Right cardiac atrium (tissue), 5 donors: ENCODE measurements at regions not wholly inside any gene's neighbourhood (a gene's known extent, or its start where the extent isn't known, plus 50 kb on each side); places are given as distances from the start of the nearest gene placed in this dataset.
"Not testable (repeated sequence)": the region's sequence is repeated elsewhere in the genome, so short reads cannot be mapped to it uniquely, and the experiment has no call there.

ENCODE experiments used
- ATAC-seq, 2 donors: fragments of 200-7000 bp; cut with Tn5 transposase; one replicate each; pipeline versions ENCODE4 v1.8.0 to v1.9.1; 2020; ENCODE audit warnings: moderate library complexity in 2 of 2, mild to moderate bottlenecking in 1 of 2
- DNase-seq, 3 donors: peaks; one replicate each; pipeline ENCODE4 v3.0.0-alpha.2; 2020
- H3K27ac ChIP-seq: one replicate; pipeline ENCODE4 v1.5.1; 2013; ENCODE audit warnings: mild to moderate bottlenecking, low read length, control low read depth, moderate library complexity
- H3K27me3 ChIP-seq: one replicate; pipeline ENCODE4 v1.6.1; 2013; ENCODE audit not compliant: control insufficient read depth, insufficient read depth
- H3K4me1 ChIP-seq: one replicate; pipeline ENCODE4 v1.6.1; 2013; ENCODE audit warnings: low read length; ENCODE audit not compliant: control insufficient read depth, insufficient read depth
- H3K4me3 ChIP-seq: one replicate; pipeline ENCODE4 v1.5.1; 2013; ENCODE audit warnings: low read length, control low read depth
- H3K9me3 ChIP-seq: one replicate; pipeline ENCODE4 v1.6.1; 2013; ENCODE audit warnings: low read length; ENCODE audit not compliant: control insufficient read depth
- WGBS: extraction: QIAGEN DNeasy Blood & Tissue Kit; methylation state at CpG from one replicate; pipeline ENCODE4 v1.1.7; 2013; 5-methylcytosine and 5-hydroxymethylcytosine counted together
- intact Hi-C, 4 donors: fragments of 100-400 bp; cut with DNase I; formaldehyde crosslinking; loops; one replicate each; pipeline versions ENCODE4 v1.11.0 to v1.14.0; 2022 to 2023
- donor health status: healthy with polysubstance abuse.
- donor health status: DM: no; HTN: yes; CAD: no.
- donor health status: DM: no; HTN: no; CAD: no.
- donor health status: DM: no; HTN: yes; CAD: no; lungs with severe emphysema.
- donor health status: DM: yes; HTN: yes; CAD: no.

GRCh38 chr4:130901321-130901720 is 1805.4 kb downstream of the C4orf33 start:
- no peak for ATAC-seq
- no peak overlapping the region for H3K4me3 ChIP-seq
- H3K4me1 ChIP-seq: no peaks in the 10 kb centered on the region
- 71% methylated on average over 5 of the region's 5 CpGs for WGBS
- H3K9me3 ChIP-seq: no peaks in the 10 kb centered on the region
- DNase-seq: no peak
- no peak overlapping the region for H3K27ac ChIP-seq
- H3K27me3 ChIP-seq: no peaks in the 10 kb centered on the region
- intact Hi-C loops: no loop called here

GRCh38 chr4:130922955-130923354 is 1827.0 kb downstream of the C4orf33 start:
- intact Hi-C loops: no loop called here
- no peaks in the 10 kb centered on the region for H3K27me3 ChIP-seq
- H3K4me1 ChIP-seq: no peaks in the 10 kb centered on the region
- WGBS: 73% methylated on average over 2 of the region's 2 CpGs
- ATAC-seq: no peak
- H3K9me3 ChIP-seq: no peaks in the 10 kb centered on the region
- DNase-seq: no peak
- H3K4me3 ChIP-seq: no peak overlapping the region
- no peak overlapping the region for H3K27ac ChIP-seq

GRCh38 chr4:130955520-130955919 is 1859.6 kb downstream of the C4orf33 start:
- H3K9me3 ChIP-seq: no peaks in the 10 kb centered on the region
- H3K27ac ChIP-seq: no peak overlapping the region
- no peak overlapping the region for H3K4me3 ChIP-seq
- no peaks in the 10 kb centered on the region for H3K27me3 ChIP-seq
- intact Hi-C loops: no loop called here
- WGBS: 67% methylated on average over 1 of the region's 1 CpG
- H3K4me1 ChIP-seq: no peaks in the 10 kb centered on the region
- ATAC-seq (no peak), DNase-seq (no peak)

- ATAC-seq (no peak), DNase-seq (no peak)
- Histone ChIP-seq H3K27ac (no peak overlapping the region), H3K9me3 (no peaks in the 10 kb centered on the region), H3K4me1 (no peaks in the 10 kb centered on the region), H3K4me3 (no peak overlapping the region), H3K27me3 (no peaks in the 10 kb centered on the region)
- WGBS: 51% methylated on average over 4 of the region's 4 CpGs
- intact Hi-C loops: no loop called here
Observed at GRCh38 chr4:130985371-130985770, 1889.4 kb downstream of the C4orf33 start.

- no peak for ATAC-seq
- no peaks in the 10 kb centered on the region for H3K27me3 ChIP-seq
- H3K4me1 ChIP-seq: no peaks in the 10 kb centered on the region
- DNase-seq: no peak
- H3K4me3 ChIP-seq: no peak overlapping the region
- no peak overlapping the region for H3K27ac ChIP-seq
- intact Hi-C loops: no loop called here
- no peaks in the 10 kb centered on the region for H3K9me3 ChIP-seq
- 83% methylated on average over 2 of the region's 2 CpGs for WGBS
Observed at GRCh38 chr4:130995988-130996387, 1900.0 kb downstream of the C4orf33 start.

- Histone ChIP-seq H3K4me3 (no peak overlapping the region), H3K27me3 (no peaks in the 10 kb centered on the region), H3K4me1 (no peaks in the 10 kb centered on the region), H3K27ac (no peak overlapping the region), H3K9me3 (no peaks in the 10 kb centered on the region)
- intact Hi-C loops: no loop called here
- no peak for DNase-seq
- no peak for ATAC-seq
Observed at GRCh38 chr4:131001371-131001770, 1905.4 kb downstream of the C4orf33 start.

- Histone ChIP-seq H3K9me3 (no peaks in the 10 kb centered on the region), H3K4me1 (no peaks in the 10 kb centered on the region), H3K27ac (no peak overlapping the region), H3K27me3 (no peaks in the 10 kb centered on the region), H3K4me3 (no peak overlapping the region)
- intact Hi-C loops: no loop called here
- DNase-seq (no peak), ATAC-seq (no peak)
- 57% methylated on average over 1 of the region's 1 CpG for whole genome bisulfite sequencing
Observed at GRCh38 chr4:131002132-131002531, 1906.2 kb downstream of the C4orf33 start.

GRCh38 chr4:131006388-131006787 is 1910.4 kb downstream of the C4orf33 start:
- H3K27me3 ChIP-seq: no peaks in the 10 kb centered on the region
- intact Hi-C loops: no loop called here
- 81% methylated on average over 6 of the region's 6 CpGs for WGBS
- no peaks in the 10 kb centered on the region for H3K9me3 ChIP-seq
- ATAC-seq (no peak), DNase-seq (no peak)
- no peak overlapping the region for H3K4me3 ChIP-seq
- H3K4me1 ChIP-seq: no peaks in the 10 kb centered on the region
- H3K27ac ChIP-seq: no peak overlapping the region

GRCh38 chr4:131011961-131012360 is 1916.0 kb downstream of the C4orf33 start:
- ATAC-seq, DNase-seq: not testable (repeated sequence)

GRCh38 chr4:131013226-131013625 is 1917.3 kb downstream of the C4orf33 start:
- intact Hi-C loops: no loop called here
- ATAC-seq: no peak

More at GRCh38 chr4:131011961-131012360, 1916.0 kb downstream of the C4orf33 start:
- H3K4me3 ChIP-seq, H3K4me1 ChIP-seq, H3K9me3 ChIP-seq, H3K27ac ChIP-seq, intact Hi-C loops, H3K27me3 ChIP-seq: not testable (repeated sequence)
- WGBS: 77% methylated on average over 4 of the region's 4 CpGs

GRCh38 chr4:131026771-131027170 is 1930.8 kb downstream of the C4orf33 start:
- no peaks in the 10 kb centered on the region for H3K9me3 ChIP-seq
- WGBS: 92% methylated on average over 9 of the region's 9 CpGs
- H3K27me3 ChIP-seq: no peaks in the 10 kb centered on the region
- ATAC-seq (no peak), DNase-seq (no peak)
- intact Hi-C loops: no loop called here
- H3K4me3 ChIP-seq: no peak overlapping the region
- no peak overlapping the region for H3K27ac ChIP-seq
- H3K4me1 ChIP-seq: no peaks in the 10 kb centered on the region

More at GRCh38 chr4:131013226-131013625, 1917.3 kb downstream of the C4orf33 start:
- Histone ChIP-seq H3K27me3 (no peaks in the 10 kb centered on the region), H3K9me3 (no peaks in the 10 kb centered on the region), H3K4me3 (no peak overlapping the region), H3K4me1 (no peaks in the 10 kb centered on the region), H3K27ac (no peak overlapping the region)
- 33% methylated on average over 1 of the region's 1 CpG for WGBS
- DNase-seq: no peak

- intact Hi-C loops: no loop called here
- no peak for ATAC-seq
Observed at GRCh38 chr4:131044368-131044767, 1948.4 kb downstream of the C4orf33 start.

More at GRCh38 chr4:131044368-131044767, 1948.4 kb downstream of the C4orf33 start:
- DNase-seq: no peak
- H3K4me3 ChIP-seq: no peak overlapping the region
- H3K4me1 ChIP-seq: no peaks in the 10 kb centered on the region
- no peaks in the 10 kb centered on the region for H3K27me3 ChIP-seq
- H3K9me3 ChIP-seq: no peaks in the 10 kb centered on the region
- no peak overlapping the region for H3K27ac ChIP-seq
